ENCODE measurements at regions not wholly inside any gene's neighbourhood (a gene's known extent, or its start where the extent isn't known, plus 50 kb on each side); places are given as distances from the start of the nearest gene placed in this dataset.

DNA sequence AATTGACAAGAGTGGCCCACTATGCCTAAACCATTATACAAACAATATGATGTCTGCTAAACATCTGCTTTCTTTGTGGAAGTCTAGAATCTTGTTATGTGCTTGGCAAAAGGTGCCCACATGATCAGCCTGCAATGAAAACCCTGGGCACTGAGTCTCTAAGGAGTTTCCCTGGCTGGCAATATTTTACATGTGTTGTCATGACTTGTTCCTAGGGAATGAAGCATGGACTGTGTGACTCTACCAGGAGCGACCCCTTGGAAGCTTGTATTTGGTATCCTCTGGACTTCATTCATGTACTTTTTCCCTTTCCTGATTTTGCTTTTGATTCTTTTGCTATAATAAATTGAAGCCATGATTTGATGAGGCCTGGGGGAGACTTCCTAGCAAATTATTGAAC lies 324.9 kb downstream of the HHIPL2 start:
- no peak overlapping the region for H2AFZ ChIP-seq (ENCODE audit: low read depth, low read length)
- H3K27ac ChIP-seq (ENCODE audit: low read length): no peak overlapping the region
- H3K9ac ChIP-seq (ENCODE audit: low read length): no peak overlapping the region
- no peaks in the 10 kb centered on the region for H4K20me1 ChIP-seq (ENCODE audit: insufficient read depth)
- H3K27me3 ChIP-seq (ENCODE audit: insufficient read depth, low read depth, low read length): no peaks in the 10 kb centered on the region
- H3F3A ChIP-seq (ENCODE audit: insufficient read depth, low read length, poor library complexity, severe bottlenecking): no peaks in the 10 kb centered on the region
- H3K36me3 ChIP-seq (ENCODE audit: insufficient read depth, low read length): no peaks in the 10 kb centered on the region
- no peak overlapping the region for H3K4me3 ChIP-seq (ENCODE audit: low read length)
- TF ChIP-seq POLR2AphosphoS5 (IDR thresholded peaks at IDR 0.05): no peak
- no peak for TF ChIP-seq TAF1 (IDR thresholded peaks at IDR 0.05; ENCODE audit: low read depth)
- TF ChIP-seq EZH2 (IDR thresholded peaks at IDR 0.05; ENCODE audit: borderline replicate concordance, insufficient read depth, low read length, poor library complexity, severe bottlenecking): no peak
- no peak for TF ChIP-seq MXI1 (conservative IDR thresholded peaks at IDR 0.05; ENCODE audit: poor library complexity, severe bottlenecking)
- TF ChIP-seq, protein P1, sequence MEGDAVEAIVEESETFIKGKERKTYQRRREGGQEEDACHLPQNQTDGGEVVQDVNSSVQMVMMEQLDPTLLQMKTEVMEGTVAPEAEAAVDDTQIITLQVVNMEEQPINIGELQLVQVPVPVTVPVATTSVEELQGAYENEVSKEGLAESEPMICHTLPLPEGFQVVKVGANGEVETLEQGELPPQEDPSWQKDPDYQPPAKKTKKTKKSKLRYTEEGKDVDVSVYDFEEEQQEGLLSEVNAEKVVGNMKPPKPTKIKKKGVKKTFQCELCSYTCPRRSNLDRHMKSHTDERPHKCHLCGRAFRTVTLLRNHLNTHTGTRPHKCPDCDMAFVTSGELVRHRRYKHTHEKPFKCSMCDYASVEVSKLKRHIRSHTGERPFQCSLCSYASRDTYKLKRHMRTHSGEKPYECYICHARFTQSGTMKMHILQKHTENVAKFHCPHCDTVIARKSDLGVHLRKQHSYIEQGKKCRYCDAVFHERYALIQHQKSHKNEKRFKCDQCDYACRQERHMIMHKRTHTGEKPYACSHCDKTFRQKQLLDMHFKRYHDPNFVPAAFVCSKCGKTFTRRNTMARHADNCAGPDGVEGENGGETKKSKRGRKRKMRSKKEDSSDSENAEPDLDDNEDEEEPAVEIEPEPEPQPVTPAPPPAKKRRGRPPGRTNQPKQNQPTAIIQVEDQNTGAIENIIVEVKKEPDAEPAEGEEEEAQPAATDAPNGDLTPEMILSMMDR (IDR thresholded peaks at IDR 0.05; ENCODE audit: poor library complexity, severe bottlenecking): no peak
- TF ChIP-seq SMC3 (conservative IDR thresholded peaks at IDR 0.05; ENCODE audit: poor library complexity): no peak
- TF ChIP-seq, protein P2, sequence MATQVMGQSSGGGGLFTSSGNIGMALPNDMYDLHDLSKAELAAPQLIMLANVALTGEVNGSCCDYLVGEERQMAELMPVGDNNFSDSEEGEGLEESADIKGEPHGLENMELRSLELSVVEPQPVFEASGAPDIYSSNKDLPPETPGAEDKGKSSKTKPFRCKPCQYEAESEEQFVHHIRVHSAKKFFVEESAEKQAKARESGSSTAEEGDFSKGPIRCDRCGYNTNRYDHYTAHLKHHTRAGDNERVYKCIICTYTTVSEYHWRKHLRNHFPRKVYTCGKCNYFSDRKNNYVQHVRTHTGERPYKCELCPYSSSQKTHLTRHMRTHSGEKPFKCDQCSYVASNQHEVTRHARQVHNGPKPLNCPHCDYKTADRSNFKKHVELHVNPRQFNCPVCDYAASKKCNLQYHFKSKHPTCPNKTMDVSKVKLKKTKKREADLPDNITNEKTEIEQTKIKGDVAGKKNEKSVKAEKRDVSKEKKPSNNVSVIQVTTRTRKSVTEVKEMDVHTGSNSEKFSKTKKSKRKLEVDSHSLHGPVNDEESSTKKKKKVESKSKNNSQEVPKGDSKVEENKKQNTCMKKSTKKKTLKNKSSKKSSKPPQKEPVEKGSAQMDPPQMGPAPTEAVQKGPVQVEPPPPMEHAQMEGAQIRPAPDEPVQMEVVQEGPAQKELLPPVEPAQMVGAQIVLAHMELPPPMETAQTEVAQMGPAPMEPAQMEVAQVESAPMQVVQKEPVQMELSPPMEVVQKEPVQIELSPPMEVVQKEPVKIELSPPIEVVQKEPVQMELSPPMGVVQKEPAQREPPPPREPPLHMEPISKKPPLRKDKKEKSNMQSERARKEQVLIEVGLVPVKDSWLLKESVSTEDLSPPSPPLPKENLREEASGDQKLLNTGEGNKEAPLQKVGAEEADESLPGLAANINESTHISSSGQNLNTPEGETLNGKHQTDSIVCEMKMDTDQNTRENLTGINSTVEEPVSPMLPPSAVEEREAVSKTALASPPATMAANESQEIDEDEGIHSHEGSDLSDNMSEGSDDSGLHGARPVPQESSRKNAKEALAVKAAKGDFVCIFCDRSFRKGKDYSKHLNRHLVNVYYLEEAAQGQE (IDR thresholded peaks at IDR 0.05; ENCODE audit: borderline replicate concordance): no peak
- TF ChIP-seq RAD21 (conservative IDR thresholded peaks at IDR 0.05): no peak
- TF ChIP-seq EP300 (conservative IDR thresholded peaks at IDR 0.05; ENCODE audit: poor library complexity, severe bottlenecking): no peak
- H3K4me2 ChIP-seq (ENCODE audit: low read length): no peak overlapping the region
- no peaks in the 10 kb centered on the region for H3K9me2 ChIP-seq (ENCODE audit: insufficient read depth, low read length)
- no peaks in the 10 kb centered on the region for H3K79me2 ChIP-seq (replicated peaks; ENCODE audit: insufficient read depth, low read length)
- H3K9me3 ChIP-seq (ENCODE audit: low read length): no peaks in the 10 kb centered on the region

DNA sequence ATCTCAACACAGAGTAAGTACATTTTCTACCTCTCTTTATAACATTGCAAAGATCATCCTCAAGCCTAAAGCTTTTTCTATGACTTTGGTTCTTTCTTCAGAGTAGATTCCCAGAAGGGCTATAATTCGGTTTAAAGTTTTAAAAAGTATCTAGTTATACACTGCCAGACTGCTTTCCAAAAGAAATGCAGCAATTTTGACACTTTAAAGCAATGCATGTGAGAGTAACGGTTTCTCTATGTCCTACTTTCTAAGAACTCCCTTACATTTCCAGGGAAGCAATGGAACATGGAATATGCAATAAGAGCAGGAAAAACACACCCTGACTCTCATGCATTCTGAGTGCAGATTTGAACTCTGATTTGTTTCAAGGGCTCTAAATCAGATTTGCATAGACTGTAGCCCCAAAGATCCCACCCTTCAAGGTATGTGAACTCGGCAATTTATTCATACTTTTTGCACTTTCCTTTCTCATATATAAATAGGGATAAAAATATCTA lies 331.6 kb downstream of the HHIPL2 start:
- Histone ChIP-seq H3K9me2 (ENCODE audit: insufficient read depth, low read length) (no peaks in the 10 kb centered on the region), H3K4me2 (ENCODE audit: low read length) (no peak overlapping the region), H3F3A (ENCODE audit: insufficient read depth, low read length, poor library complexity, severe bottlenecking) (no peaks in the 10 kb centered on the region), H3K27ac (ENCODE audit: low read length) (no peak overlapping the region), H3K9me3 (ENCODE audit: low read length) (no peaks in the 10 kb centered on the region), H3K4me3 (ENCODE audit: low read length) (no peak overlapping the region), H3K79me2 (replicated peaks; ENCODE audit: insufficient read depth, low read length) (no peaks in the 10 kb centered on the region), H4K20me1 (ENCODE audit: insufficient read depth) (no peaks in the 10 kb centered on the region), H2AFZ (ENCODE audit: low read depth, low read length) (no peak overlapping the region), H3K27me3 (ENCODE audit: insufficient read depth, low read depth, low read length) (no peaks in the 10 kb centered on the region), H3K36me3 (ENCODE audit: insufficient read depth, low read length) (no peaks in the 10 kb centered on the region), H3K9ac (ENCODE audit: low read length) (no peak overlapping the region)
- TF ChIP-seq, protein P2 (IDR thresholded peaks at IDR 0.05; ENCODE audit: borderline replicate concordance): no peak
- TF ChIP-seq TAF1 (IDR thresholded peaks at IDR 0.05; ENCODE audit: low read depth) (no peak), EP300 (conservative IDR thresholded peaks at IDR 0.05; ENCODE audit: poor library complexity, severe bottlenecking) (no peak), EZH2 (IDR thresholded peaks at IDR 0.05; ENCODE audit: borderline replicate concordance, insufficient read depth, low read length, poor library complexity, severe bottlenecking) (no peak), SMC3 (conservative IDR thresholded peaks at IDR 0.05; ENCODE audit: poor library complexity) (no peak)

Data from neural cell (in vitro differentiated cells).